Bronchial epithelial cell (primary cell): ENCODE measurements at regions not wholly inside any gene's neighbourhood (a gene's known extent, or its start where the extent isn't known, plus 50 kb on each side); places are given as distances from the start of the nearest gene placed in this dataset.

Experiments
- DNase-seq: peaks from one replicate; pipeline ENCODE4 v3.0.0-alpha.2; 2010; ENCODE audit warnings: low read depth
- FAIRE-seq: peaks from 2 replicates; lab custom pipeline; 2011; peaks lifted over from hg19 to GRCh38; lab: Jason Lieb, UNC
- H3K27me3 ChIP-seq: 2 replicates; pipeline ENCODE4 v1.5.1; 2011; ENCODE audit warnings: low read length; ENCODE audit not compliant: control insufficient read depth, insufficient read depth
- H3K36me3 ChIP-seq: 2 replicates; pipeline ENCODE4 v1.5.1; 2011; ENCODE audit warnings: low read length; ENCODE audit not compliant: control insufficient read depth, insufficient read depth
- H3K4me3 ChIP-seq: 2 replicates; pipeline ENCODE4 v1.5.1; 2011; ENCODE audit warnings: mild to moderate bottlenecking, low read depth, low read length, control low read depth
- TF ChIP-seq, protein P1 (sequence below): IDR thresholded peaks from 2 replicates; pipeline ENCODE4 v1.5.1; 2011; ENCODE audit warnings: mild to moderate bottlenecking, moderate library complexity, low read length, control low read depth, inconsistent platforms; ENCODE audit not compliant: insufficient read depth, severe bottlenecking

DNA sequence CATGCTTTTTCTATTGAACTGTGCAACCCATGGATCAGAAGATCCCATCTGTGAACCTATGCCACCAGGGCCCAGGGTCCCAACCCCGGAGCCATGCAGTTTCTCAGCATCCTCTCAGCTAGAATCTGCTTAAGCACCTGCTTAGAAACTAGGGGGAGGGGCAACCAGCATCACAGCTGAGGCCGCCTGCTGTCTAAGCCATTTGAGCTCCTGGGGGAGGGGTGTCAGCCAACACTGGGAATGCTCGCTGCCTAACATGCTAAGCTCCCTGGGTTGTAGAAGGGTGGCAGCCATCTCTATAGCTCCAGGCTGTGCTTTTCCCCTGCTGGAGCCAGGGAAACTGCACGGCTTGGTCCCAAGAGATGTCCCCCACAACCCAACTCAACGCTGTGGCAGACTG is 322.8 kb downstream of the EDEM1 start:
- Histone ChIP-seq H3K4me3 (no peak overlapping the region), H3K27me3 (no peaks in the 10 kb centered on the region), H3K36me3 (no peaks in the 10 kb centered on the region)
- FAIRE-seq (no peak), DNase-seq (no peak)
- TF ChIP-seq, protein P1, sequence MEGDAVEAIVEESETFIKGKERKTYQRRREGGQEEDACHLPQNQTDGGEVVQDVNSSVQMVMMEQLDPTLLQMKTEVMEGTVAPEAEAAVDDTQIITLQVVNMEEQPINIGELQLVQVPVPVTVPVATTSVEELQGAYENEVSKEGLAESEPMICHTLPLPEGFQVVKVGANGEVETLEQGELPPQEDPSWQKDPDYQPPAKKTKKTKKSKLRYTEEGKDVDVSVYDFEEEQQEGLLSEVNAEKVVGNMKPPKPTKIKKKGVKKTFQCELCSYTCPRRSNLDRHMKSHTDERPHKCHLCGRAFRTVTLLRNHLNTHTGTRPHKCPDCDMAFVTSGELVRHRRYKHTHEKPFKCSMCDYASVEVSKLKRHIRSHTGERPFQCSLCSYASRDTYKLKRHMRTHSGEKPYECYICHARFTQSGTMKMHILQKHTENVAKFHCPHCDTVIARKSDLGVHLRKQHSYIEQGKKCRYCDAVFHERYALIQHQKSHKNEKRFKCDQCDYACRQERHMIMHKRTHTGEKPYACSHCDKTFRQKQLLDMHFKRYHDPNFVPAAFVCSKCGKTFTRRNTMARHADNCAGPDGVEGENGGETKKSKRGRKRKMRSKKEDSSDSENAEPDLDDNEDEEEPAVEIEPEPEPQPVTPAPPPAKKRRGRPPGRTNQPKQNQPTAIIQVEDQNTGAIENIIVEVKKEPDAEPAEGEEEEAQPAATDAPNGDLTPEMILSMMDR = no peak

DNA sequence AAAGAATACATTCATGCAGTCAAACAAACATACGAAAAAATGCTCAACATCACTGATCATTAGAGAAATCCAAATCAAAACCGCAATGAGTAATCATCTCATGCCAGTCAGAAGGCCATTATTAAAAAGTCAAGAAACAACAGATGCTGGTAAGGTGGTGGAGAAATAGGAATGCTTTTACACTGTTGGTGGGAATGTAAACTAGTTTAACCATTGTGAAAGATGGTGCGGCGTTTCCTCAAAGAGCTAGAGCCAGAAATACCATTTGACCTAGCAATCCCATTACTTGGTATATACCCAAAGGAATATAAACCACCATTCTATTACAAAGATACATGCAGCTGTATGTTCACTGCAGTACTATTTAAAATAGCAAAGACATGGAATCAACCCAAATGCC is 330.4 kb downstream of the EDEM1 start:
- Histone ChIP-seq H3K4me3 (no peak overlapping the region), H3K36me3 (no peaks in the 10 kb centered on the region), H3K27me3 (no peaks in the 10 kb centered on the region)
- DNase-seq (no peak), FAIRE-seq (no peak)
- TF ChIP-seq, protein P1 = no peak

DNA sequence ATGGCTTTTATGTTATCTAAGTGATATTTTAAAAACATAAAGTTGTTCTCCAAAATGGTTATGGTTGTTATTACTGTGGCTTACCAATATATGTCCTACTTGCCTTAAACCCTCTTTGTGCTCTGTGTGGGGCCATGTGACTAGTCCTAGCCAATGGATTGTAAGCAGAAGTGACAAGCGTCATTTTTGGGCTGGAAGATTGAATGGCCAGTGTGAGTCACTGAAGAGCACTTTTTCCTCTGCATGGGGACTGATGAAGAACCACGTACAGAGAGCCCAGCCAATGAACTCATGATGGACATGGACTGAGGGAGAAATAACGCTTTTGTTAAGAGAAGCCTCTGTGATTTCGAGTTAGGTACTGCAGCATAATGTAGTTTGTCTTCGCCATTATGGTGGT is 332.7 kb downstream of the EDEM1 start:
- no peak for DNase-seq
- Histone ChIP-seq H3K27me3 (no peaks in the 10 kb centered on the region), H3K36me3 (no peaks in the 10 kb centered on the region), H3K4me3 (no peak overlapping the region)
- FAIRE-seq = no peak
- TF ChIP-seq, protein P1 = no peak

- no peak for FAIRE-seq
- H3K36me3 ChIP-seq = no peaks in the 10 kb centered on the region
These were observed 335.6 kb downstream of the EDEM1 start for GRCh38 chr3:5523125-5523524.

GRCh38 chr3:5531039-5531438 is 343.5 kb downstream of the EDEM1 start:
- TF ChIP-seq, protein P1 = no peak
- no peaks in the 10 kb centered on the region for H3K36me3 ChIP-seq
- no peaks in the 10 kb centered on the region for H3K27me3 ChIP-seq
- DNase-seq = no peak
- no peak overlapping the region for H3K4me3 ChIP-seq
- FAIRE-seq = no peak

More at GRCh38 chr3:5523125-5523524, 335.6 kb downstream of the EDEM1 start:
- DNase-seq = no peak
- H3K27me3 ChIP-seq = no peaks in the 10 kb centered on the region
- H3K4me3 ChIP-seq = no peak overlapping the region
- TF ChIP-seq, protein P1 = no peak

GRCh38 chr3:5531741-5532290 is 344.3 kb downstream of the EDEM1 start:
- FAIRE-seq = no peak
- Histone ChIP-seq H3K36me3 (no peaks in the 10 kb centered on the region), H3K4me3 (no peak overlapping the region), H3K27me3 (no peaks in the 10 kb centered on the region)
- TF ChIP-seq, protein P1 = no peak
- DNase-seq = no peak
